K562 (cell line): ENCODE measurements at regions not wholly inside any gene's neighbourhood (a gene's known extent, or its start where the extent isn't known, plus 50 kb on each side); places are given as distances from the start of the nearest gene placed in this dataset.
"Not testable (repeated sequence)": the region's sequence is repeated elsewhere in the genome, so short reads cannot be mapped to it uniquely, and the experiment has no call there.

Experiments
- ATAC-seq: fragments of 200-7000 bp; cut with Tn5 transposase; 3 replicates; pipeline ENCODE4 v1.9.1; 2020; ENCODE audit warnings: moderate library complexity
- BruUV-seq: library from RNA; stranded (reverse); fragments of 400-500 nt; replicated peaks from 2 replicates; lab custom pipeline; 2021; lab: Mats Ljungman, UMichigan
- CTCF ChIA-PET: fragments of 300-600 bp; formaldehyde crosslinking; extraction: SDS; loops from one replicate; lab custom pipeline; 2021; ENCODE audit warnings: low intra/inter-chr PET ratio; lab: Yijun Ruan, JAX
- POLR2A ChIA-PET: fragments of 300-600, 350-650 bp; sonication (Branson Sonifier 250); formaldehyde crosslinking; extraction: SDS; loops from one replicate; lab custom pipeline; 2021; ENCODE audit warnings: antibody characterized with exemption, inconsistent platforms; lab: Yijun Ruan, JAX
- DNase-seq, 4 experiments: peaks; one replicate each; pipeline versions ENCODE4 v3.0.0 to v3.0.0-alpha.2; 2011 to 2018; ENCODE audit warnings: low spot score in 3 of 4, mixed read lengths in 3 of 4; ENCODE audit errors: extremely low read depth in 1 of 4
- FAIRE-seq: peaks from 2 replicates; lab custom pipeline; 2011; peaks lifted over from hg19 to GRCh38; lab: Jason Lieb, UNC
- H2AFZ ChIP-seq: 2 replicates; pipeline ENCODE4 v1.6.0; 2011; ENCODE audit warnings: low read depth, low read length, control low read depth, inconsistent platforms
- H3K27ac ChIP-seq: fragments of 200-600 bp; 3 replicates; pipeline ENCODE4 v1.8.0; 2011; ENCODE audit warnings: low read depth, mild to moderate bottlenecking, control low read depth, inconsistent platforms, low read length, moderate library complexity, mixed read lengths; ENCODE audit errors: extremely low read depth
- H3K27me3 ChIP-seq, 2 experiments: fragments of 300-600 bp in 1 of 2; 2 replicates in 1 of 2; 3 replicates in 1 of 2; pipeline versions ENCODE4 v1.6.0 to v1.8.0; 2011; ENCODE audit warnings: inconsistent platforms in 2 of 2, low read length in 2 of 2, mild to moderate bottlenecking in 1 of 2, mixed read lengths in 1 of 2, moderate library complexity in 1 of 2; ENCODE audit not compliant: control insufficient read depth in 2 of 2, insufficient read depth in 2 of 2
- H3K36me3 ChIP-seq: fragments of 300-600 bp; 3 replicates; pipeline ENCODE4 v1.8.0; 2011; ENCODE audit warnings: mild to moderate bottlenecking, low read length, inconsistent platforms; ENCODE audit not compliant: control insufficient read depth, insufficient read depth
- H3K4me1 ChIP-seq, 2 experiments: fragments of 200-600 bp in 1 of 2; replicated peaks in 1 of 2; 2 replicates in 1 of 2; 3 replicates in 1 of 2; pipeline versions ENCODE4 v1.5.1 to v1.8.0; 2011; ENCODE audit warnings: inconsistent platforms in 2 of 2, low read length in 2 of 2, mild to moderate bottlenecking in 1 of 2, mixed read lengths in 1 of 2, moderate library complexity in 1 of 2; ENCODE audit not compliant: control insufficient read depth in 2 of 2, insufficient read depth in 2 of 2
- H3K4me2 ChIP-seq: 2 replicates; pipeline ENCODE4 v1.6.1; 2011; ENCODE audit warnings: low read length, control low read depth, inconsistent platforms, mixed read lengths; ENCODE audit not compliant: insufficient read depth
- H3K4me3 ChIP-seq: fragments of 200-600 bp; sonication (generic), shearing (Covaris generic); 2 replicates; pipeline ENCODE4 v1.5.1; 2016; ENCODE audit warnings: control low read depth, inconsistent platforms
- H3K79me2 ChIP-seq: fragments of 200-600 bp; 3 replicates; pipeline ENCODE4 v1.8.0; 2011; ENCODE audit warnings: low read length, inconsistent platforms; ENCODE audit not compliant: control insufficient read depth, insufficient read depth
- H3K9ac ChIP-seq, 2 experiments: 2 replicates each; pipeline versions ENCODE4 v1.6.0 to v1.6.1; 2011; ENCODE audit warnings: low read depth in 2 of 2, low read length in 2 of 2, control low read depth in 1 of 2, inconsistent platforms in 1 of 2, mild to moderate bottlenecking in 1 of 2, mixed read lengths in 1 of 2; ENCODE audit not compliant: insufficient read depth in 1 of 2
- H3K9me1 ChIP-seq: one replicate; pipeline ENCODE4 v1.6.0; 2011; ENCODE audit warnings: inconsistent platforms, mild to moderate bottlenecking, low read length, moderate library complexity; ENCODE audit not compliant: control insufficient read depth, insufficient read depth
- H3K9me3 ChIP-seq: replicated peaks from 2 replicates; pipeline ENCODE4 v1.5.1; 2011; ENCODE audit warnings: low read depth, low read length, inconsistent platforms; ENCODE audit not compliant: control insufficient read depth, insufficient read depth
- H4K20me1 ChIP-seq: replicated peaks from 2 replicates; pipeline ENCODE4 v1.6.1; 2011; ENCODE audit warnings: low read length, inconsistent platforms, mixed read lengths; ENCODE audit not compliant: control insufficient read depth, insufficient read depth
- CEBPB ChIP-seq: fragments of 450-650 bp; IDR thresholded peaks from 2 replicates; pipeline ENCODE4 v1.6.1; 2016; ENCODE audit warnings: missing genetic modification characterization, missing compliant biosample characterization
- CEBPG ChIP-seq, 3 experiments: fragments of 200-800 bp in 1 of 3; sonication (Bioruptor generic) in 1 of 3; sonication (generic) in 1 of 3; formaldehyde crosslinking in 1 of 3; IDR thresholded peaks in 2 of 3; conservative IDR thresholded peaks in 1 of 3; 2 replicates each; pipeline versions ENCODE4 v1.6.1 to v1.8.0; 2016 to 2022; ENCODE audit warnings: missing compliant biosample characterization in 2 of 3, missing genetic modification characterization in 2 of 3, mild to moderate bottlenecking in 1 of 3, missing genetic modification reagents in 1 of 3
- CXXC5 ChIP-seq: fragments of 250-450 bp; sonication (Bioruptor Pico); IDR thresholded peaks from 2 replicates; pipeline ENCODE4 v1.8.0; 2022; ENCODE audit warnings: inconsistent platforms, mild to moderate bottlenecking, moderate library complexity
- L3MBTL2 ChIP-seq: fragments of 450-650 bp; IDR thresholded peaks from 2 replicates; pipeline ENCODE4 v1.6.1; 2016; ENCODE audit warnings: mild to moderate bottlenecking, moderate library complexity
- MYC ChIP-seq, 2 experiments: fragments of 250-450 bp in 1 of 2; sonication (Bioruptor Pico) in 1 of 2; IDR thresholded peaks; 2 replicates each; pipeline versions ENCODE4 v1.5.1 to v1.6.1; 2012 to 2021; ENCODE audit warnings: low read depth in 2 of 2, borderline replicate concordance in 1 of 2, improper control_type of control experiment in 1 of 2, low read length in 1 of 2, mild to moderate bottlenecking in 1 of 2, moderate library complexity in 1 of 2
- PCBP1 ChIP-seq: fragments of 200-400 bp; formaldehyde crosslinking; IDR thresholded peaks from 2 replicates; pipeline ENCODE4 v1.6.1; 2018; ENCODE audit warnings: mild to moderate bottlenecking, low read depth, low read length; ENCODE audit not compliant: poor library complexity, severe bottlenecking
- PHF8 ChIP-seq: fragments of 200-600 bp; sonication (generic); IDR thresholded peaks from 2 replicates; pipeline ENCODE4 v1.6.1; 2012; ENCODE audit warnings: mixed run types, mild to moderate bottlenecking, inconsistent platforms, low read length, moderate library complexity, borderline replicate concordance
- RBM22 ChIP-seq: fragments of 200-400 bp; formaldehyde crosslinking; IDR thresholded peaks from 2 replicates; pipeline ENCODE4 v1.6.1; 2018; ENCODE audit warnings: low read length, low read depth; ENCODE audit not compliant: poor library complexity, severe bottlenecking
- YY1 ChIP-seq, 3 experiments: IDR thresholded peaks; 2 replicates each; pipeline ENCODE4 v1.6.1; 2011; ENCODE audit warnings: low read length in 2 of 3, mild to moderate bottlenecking in 2 of 3, moderate library complexity in 2 of 3, borderline replicate concordance in 1 of 3, control low read depth in 1 of 3, low read depth in 1 of 3; ENCODE audit not compliant: insufficient read depth in 3 of 3, insufficient replicate concordance in 2 of 3, control insufficient read depth in 1 of 3, insufficient read length in 1 of 3; ENCODE audit errors: extremely low read depth in 1 of 3
- WGBS: fragments of 100-300 bp; shearing (Covaris generic); methylation state at CpG from one replicate; pipeline ENCODE4 v1.1.6; 2016; ENCODE audit warnings: low coverage, mixed read lengths; ENCODE audit not compliant: insufficient coverage; ENCODE audit errors: missing lambda C conversion rate; 5-methylcytosine and 5-hydroxymethylcytosine counted together
- in situ Hi-C: fragments of 300-500 bp; cut with MboI; formaldehyde crosslinking; loops from 4 replicates; pipeline ENCODE4 v1.15.0; 2018; ENCODE audit warnings: inconsistent platforms, mixed read lengths
- intact Hi-C: fragments of 100-400 bp; cut with micrococcal nuclease; formaldehyde crosslinking; loops from 2 replicates; pipeline ENCODE4 v1.14.2; 2022
- TF ChIP-seq, protein P1 (sequence below): sonication (generic); formaldehyde crosslinking; IDR thresholded peaks from 2 replicates; pipeline ENCODE4 v1.9.0; 2022; ENCODE audit warnings: mild to moderate bottlenecking, missing genetic modification reagents
- TF ChIP-seq, protein P2 (sequence below), 3 experiments: IDR thresholded peaks in 2 of 3; conservative IDR thresholded peaks in 1 of 3; 2 replicates each; pipeline ENCODE4 v1.5.1; 2011 to 2012; ENCODE audit warnings: low read length in 3 of 3, mild to moderate bottlenecking in 3 of 3, control low read depth in 2 of 3, improper control_type of control experiment in 1 of 3, inconsistent platforms in 1 of 3, low read depth in 1 of 3, mixed read lengths in 1 of 3, moderate library complexity in 1 of 3; ENCODE audit not compliant: insufficient read depth in 2 of 3
- TF ChIP-seq, protein P3 (sequence below), 2 experiments: IDR thresholded peaks; 2 replicates each; pipeline ENCODE4 v1.6.1; 2011; ENCODE audit warnings: borderline replicate concordance in 1 of 2, control low read depth in 1 of 2, low read depth in 1 of 2, low read length in 1 of 2, mild to moderate bottlenecking in 1 of 2, mixed read lengths in 1 of 2, moderate library complexity in 1 of 2; ENCODE audit not compliant: insufficient read depth in 1 of 2, insufficient read length in 1 of 2, poor library complexity in 1 of 2, severe bottlenecking in 1 of 2; ENCODE audit errors: extremely low read depth in 1 of 2

DNA sequence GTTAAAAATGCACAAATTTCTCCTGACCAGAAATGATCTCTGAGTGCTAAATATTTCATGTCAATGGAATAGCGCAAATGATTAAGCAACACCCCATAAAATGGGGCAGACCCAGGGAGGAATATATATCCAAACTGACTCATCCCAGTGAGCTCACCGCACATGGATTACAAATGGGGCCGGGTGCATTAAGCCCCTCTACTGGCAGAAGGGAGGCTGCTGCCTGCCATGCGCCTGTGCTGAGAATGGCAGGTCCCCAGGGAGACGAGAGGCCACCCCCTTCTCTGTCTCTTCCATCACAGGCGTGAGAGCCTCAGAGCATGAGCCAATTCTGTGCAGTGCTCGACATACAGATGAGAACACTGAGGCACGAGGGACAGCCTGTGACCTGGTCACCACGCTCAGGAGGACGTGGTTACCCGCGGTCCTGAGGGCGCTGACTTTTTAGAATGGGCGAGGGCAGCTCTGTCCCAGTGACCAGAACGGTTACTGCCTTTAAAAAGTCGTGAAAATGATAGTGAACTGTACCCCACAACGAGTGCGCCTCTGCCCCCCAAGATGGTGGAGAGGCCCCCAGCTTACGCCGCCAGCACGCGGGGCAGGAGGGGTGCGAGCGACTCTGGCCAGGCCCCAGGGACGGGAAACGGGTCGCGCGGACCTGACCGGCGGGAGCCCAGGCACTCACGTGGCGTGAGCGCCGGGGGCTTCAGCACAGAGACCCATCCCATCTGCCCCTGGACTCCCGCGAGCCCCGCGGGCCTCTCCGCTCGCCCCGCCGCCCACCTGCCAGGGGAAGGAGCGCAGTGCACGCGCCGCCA, 130.2 kb upstream of the ALDH3B2 start:
- ATAC-seq (peak; percentile 12; the same call in 2 of the 3 replicates), DNase-seq (peak in 1 of 4 experiments; percentile 31)
- H3K36me3 ChIP-seq; H3K79me2 ChIP-seq; in situ Hi-C loops; CTCF ChIA-PET; H4K20me1 ChIP-seq; H3K9me1 ChIP-seq; H3K9me3 ChIP-seq; FAIRE-seq; POLR2A ChIA-PET; H3K27me3 ChIP-seq; TF ChIP-seq MYC (CRISPR knock-in tag; IDR thresholded peaks at IDR 0.05; ENCODE audit: borderline replicate concordance, low read depth): not testable (repeated sequence)
- peak overlapping the region; percentile 87 for H2AFZ ChIP-seq
- BruUV-seq = TSS peak; percentile 71
- H3K4me1 ChIP-seq = peaks cover 4 to 13% of the 10 kb centered on the region in 2 experiments; a peak in 2 of 5 replicates
- peak overlapping the region; percentile 80 to 96 for H3K9ac ChIP-seq
- peak overlapping the region; percentile 72 for H3K4me3 ChIP-seq
- WGBS = 2% methylated on average over 22 of the region's 47 CpGs
- peak overlapping the region; percentile 74 for H3K4me2 ChIP-seq
- peak overlapping the region; percentile 83 for H3K27ac ChIP-seq
- intact Hi-C loops = loop anchor here (10.0 kb wide), 1 partner anchor 160 kb away; no protein-coding TSS in a partner anchor
- TF ChIP-seq L3MBTL2 (0 out of 2 replicates have a peak, but pooled peaks have one; percentile 12), CEBPG (CRISPR knock-in tag; IDR thresholded peaks at IDR 0.05) (0 out of 2 replicates have a peak, but pooled peaks have one; percentile 18), CEBPG (tag; conservative IDR thresholded peaks at IDR 0.05 in 1 of 2, IDR thresholded peaks at IDR 0.05 in 1 of 2) (peak; percentile 36 to 64; a peak in 3 of 4 replicates), RBM22 (peak; percentile 44), MYC (IDR thresholded peaks at IDR 0.05; ENCODE audit: low read depth, low read length) (peak; percentile 53), CXXC5 (CRISPR knock-in tag) (0 out of 2 replicates have a peak, but pooled peaks have one; percentile 10), YY1 (IDR thresholded peaks at IDR 0.05; ENCODE audit: borderline replicate concordance in 1 of 3, control insufficient read depth in 1 of 3, extremely low read depth in 1 of 3, insufficient read depth in 3 of 3, insufficient read length in 1 of 3, insufficient replicate concordance in 2 of 3, low read depth in 1 of 3, low read length in 2 of 3) (peak in 1 of 3 experiments; percentile 21), CEBPB (tag) (peak; percentile 75), PCBP1 (peak; percentile 6), PHF8 (peak; percentile 68; the same call in 1 of the 2 replicates)
- TF ChIP-seq, protein P1, sequence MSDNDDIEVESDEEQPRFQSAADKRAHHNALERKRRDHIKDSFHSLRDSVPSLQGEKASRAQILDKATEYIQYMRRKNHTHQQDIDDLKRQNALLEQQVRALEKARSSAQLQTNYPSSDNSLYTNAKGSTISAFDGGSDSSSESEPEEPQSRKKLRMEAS (CRISPR knock-in tag) = peak; percentile 58
- TF ChIP-seq, protein P2, sequence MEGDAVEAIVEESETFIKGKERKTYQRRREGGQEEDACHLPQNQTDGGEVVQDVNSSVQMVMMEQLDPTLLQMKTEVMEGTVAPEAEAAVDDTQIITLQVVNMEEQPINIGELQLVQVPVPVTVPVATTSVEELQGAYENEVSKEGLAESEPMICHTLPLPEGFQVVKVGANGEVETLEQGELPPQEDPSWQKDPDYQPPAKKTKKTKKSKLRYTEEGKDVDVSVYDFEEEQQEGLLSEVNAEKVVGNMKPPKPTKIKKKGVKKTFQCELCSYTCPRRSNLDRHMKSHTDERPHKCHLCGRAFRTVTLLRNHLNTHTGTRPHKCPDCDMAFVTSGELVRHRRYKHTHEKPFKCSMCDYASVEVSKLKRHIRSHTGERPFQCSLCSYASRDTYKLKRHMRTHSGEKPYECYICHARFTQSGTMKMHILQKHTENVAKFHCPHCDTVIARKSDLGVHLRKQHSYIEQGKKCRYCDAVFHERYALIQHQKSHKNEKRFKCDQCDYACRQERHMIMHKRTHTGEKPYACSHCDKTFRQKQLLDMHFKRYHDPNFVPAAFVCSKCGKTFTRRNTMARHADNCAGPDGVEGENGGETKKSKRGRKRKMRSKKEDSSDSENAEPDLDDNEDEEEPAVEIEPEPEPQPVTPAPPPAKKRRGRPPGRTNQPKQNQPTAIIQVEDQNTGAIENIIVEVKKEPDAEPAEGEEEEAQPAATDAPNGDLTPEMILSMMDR (IDR thresholded peaks at IDR 0.05 in 2 of 3, conservative IDR thresholded peaks at IDR 0.05 in 1 of 3; ENCODE audit: insufficient read depth in 2 of 3, low read depth in 1 of 3, low read length in 3 of 3) = 0 out of 6 replicates have a peak, but pooled peaks of 1 of the 3 experiments have one; percentile 18
- TF ChIP-seq, protein P3, sequence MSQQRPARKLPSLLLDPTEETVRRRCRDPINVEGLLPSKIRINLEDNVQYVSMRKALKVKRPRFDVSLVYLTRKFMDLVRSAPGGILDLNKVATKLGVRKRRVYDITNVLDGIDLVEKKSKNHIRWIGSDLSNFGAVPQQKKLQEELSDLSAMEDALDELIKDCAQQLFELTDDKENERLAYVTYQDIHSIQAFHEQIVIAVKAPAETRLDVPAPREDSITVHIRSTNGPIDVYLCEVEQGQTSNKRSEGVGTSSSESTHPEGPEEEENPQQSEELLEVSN (IDR thresholded peaks at IDR 0.05; ENCODE audit: borderline replicate concordance in 1 of 2, extremely low read depth in 1 of 2, insufficient read depth in 1 of 2, insufficient read length in 1 of 2, low read depth in 1 of 2, low read length in 1 of 2, poor library complexity in 1 of 2, severe bottlenecking in 1 of 2) = peak in 1 of 2 experiments; percentile 52
